Transverse colon (tissue), 4 donors: ENCODE measurements at regions not wholly inside any gene's neighbourhood (a gene's known extent, or its start where the extent isn't known, plus 50 kb on each side); places are given as distances from the start of the nearest gene placed in this dataset.

Experiments
- CTCF ChIP-seq, 5 experiments: fragments of 200-600 bp in 3 of 5; fragments of 450-650 bp in 2 of 5; sonication (generic) in 3 of 5; IDR thresholded peaks; 1 replicate in 2 of 5; 2 replicates in 3 of 5; pipeline ENCODE4 v1.5.1; 2016 to 2017; ENCODE audit warnings: antibody characterized with exemption in 5 of 5, inconsistent platforms in 3 of 5, mild to moderate bottlenecking in 2 of 5, moderate library complexity in 1 of 5
- EP300 ChIP-seq: sonication (generic); formaldehyde crosslinking; IDR thresholded peaks from one replicate; pipeline ENCODE4 v1.6.1; 2017; ENCODE audit warnings: antibody characterized with exemption, low read depth
- POLR2A ChIP-seq: fragments of 450-650 bp; IDR thresholded peaks from one replicate; pipeline ENCODE4 v1.6.1; 2016; ENCODE audit warnings: antibody characterized with exemption, mild to moderate bottlenecking, moderate library complexity
- POLR2AphosphoS5 ChIP-seq, 3 donors: sonication (generic); formaldehyde crosslinking; IDR thresholded peaks; one replicate each; pipeline ENCODE4 v1.6.1; 2016; ENCODE audit warnings: antibody characterized with exemption in 3 of 3

GRCh38 chr1:187236676-187237075 is 407.9 kb downstream of the PLA2G4A start:
- TF ChIP-seq POLR2AphosphoS5 (IDR thresholded peaks at IDR 0.05) (no peak), CTCF (IDR thresholded peaks at IDR 0.05) (no peak), EP300 (no peak), POLR2A (no peak)
